ENCODE measurements at regions not wholly inside any gene's neighbourhood (a gene's known extent, or its start where the extent isn't known, plus 50 kb on each side); places are given as distances from the start of the nearest gene placed in this dataset.

- TF ChIP-seq POLR2AphosphoS5 (IDR thresholded peaks at IDR 0.05; ENCODE audit: low read depth, low read length) (no peak), REST (IDR thresholded peaks at IDR 0.05; ENCODE audit: insufficient read depth in 1 of 2, low read depth in 2 of 2, low read length in 2 of 2) (no peak), TAF1 (IDR thresholded peaks at IDR 0.05; ENCODE audit: borderline replicate concordance, insufficient read depth, low read length) (no peak), SIN3A (IDR thresholded peaks at IDR 0.05; ENCODE audit: borderline replicate concordance, insufficient read depth, low read length) (no peak)
These were observed 76.2 kb upstream of the ADAMTS18 start for GRCh38 chr16:77511053-77511452.
